OCI-LY1 (cell line): ENCODE measurements at regions not wholly inside any gene's neighbourhood (a gene's known extent, or its start where the extent isn't known, plus 50 kb on each side); places are given as distances from the start of the nearest gene placed in this dataset.

ENCODE experiments used
- EZH2 ChIP-seq: fragments of 200-600 bp; sonication (generic), shearing (Covaris generic); IDR thresholded peaks from 2 replicates; pipeline ENCODE4 v1.8.0; 2017; ENCODE audit warnings: borderline replicate concordance, mixed run types, mild to moderate bottlenecking, antibody characterized with exemption, low read length, moderate library complexity, mixed read lengths
- TF ChIP-seq, protein P1 (sequence below): fragments of 200-600 bp; sonication (generic), shearing (Covaris generic); IDR thresholded peaks from 2 replicates; pipeline ENCODE4 v1.5.1; 2017; ENCODE audit warnings: mild to moderate bottlenecking, antibody characterized with exemption, low read length, moderate library complexity, mixed read lengths

- TF ChIP-seq, protein P1, sequence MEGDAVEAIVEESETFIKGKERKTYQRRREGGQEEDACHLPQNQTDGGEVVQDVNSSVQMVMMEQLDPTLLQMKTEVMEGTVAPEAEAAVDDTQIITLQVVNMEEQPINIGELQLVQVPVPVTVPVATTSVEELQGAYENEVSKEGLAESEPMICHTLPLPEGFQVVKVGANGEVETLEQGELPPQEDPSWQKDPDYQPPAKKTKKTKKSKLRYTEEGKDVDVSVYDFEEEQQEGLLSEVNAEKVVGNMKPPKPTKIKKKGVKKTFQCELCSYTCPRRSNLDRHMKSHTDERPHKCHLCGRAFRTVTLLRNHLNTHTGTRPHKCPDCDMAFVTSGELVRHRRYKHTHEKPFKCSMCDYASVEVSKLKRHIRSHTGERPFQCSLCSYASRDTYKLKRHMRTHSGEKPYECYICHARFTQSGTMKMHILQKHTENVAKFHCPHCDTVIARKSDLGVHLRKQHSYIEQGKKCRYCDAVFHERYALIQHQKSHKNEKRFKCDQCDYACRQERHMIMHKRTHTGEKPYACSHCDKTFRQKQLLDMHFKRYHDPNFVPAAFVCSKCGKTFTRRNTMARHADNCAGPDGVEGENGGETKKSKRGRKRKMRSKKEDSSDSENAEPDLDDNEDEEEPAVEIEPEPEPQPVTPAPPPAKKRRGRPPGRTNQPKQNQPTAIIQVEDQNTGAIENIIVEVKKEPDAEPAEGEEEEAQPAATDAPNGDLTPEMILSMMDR = no peak
- no peak for TF ChIP-seq EZH2
Observed at GRCh38 chr7:79787623-79788022, 334.2 kb upstream of the MAGI2 start.
